GM18867 (cell line): ENCODE measurements at regions not wholly inside any gene's neighbourhood (a gene's known extent, or its start where the extent isn't known, plus 50 kb on each side); places are given as distances from the start of the nearest gene placed in this dataset.
A peak's percentile ranks its signal among the peaks of the same experiment; 100 is the strongest.
"Not testable (repeated sequence)": the region's sequence is repeated elsewhere in the genome, so short reads cannot be mapped to it uniquely, and the experiment has no call there.

Experiments used
- ATAC-seq: cut with Tn5 transposase; IDR thresholded peaks from one replicate; pipeline ENCODE4 v1.9.1; 2021; ENCODE audit warnings: mild to moderate bottlenecking, moderate library complexity; ENCODE audit not compliant: unreplicated experiment

DNA sequence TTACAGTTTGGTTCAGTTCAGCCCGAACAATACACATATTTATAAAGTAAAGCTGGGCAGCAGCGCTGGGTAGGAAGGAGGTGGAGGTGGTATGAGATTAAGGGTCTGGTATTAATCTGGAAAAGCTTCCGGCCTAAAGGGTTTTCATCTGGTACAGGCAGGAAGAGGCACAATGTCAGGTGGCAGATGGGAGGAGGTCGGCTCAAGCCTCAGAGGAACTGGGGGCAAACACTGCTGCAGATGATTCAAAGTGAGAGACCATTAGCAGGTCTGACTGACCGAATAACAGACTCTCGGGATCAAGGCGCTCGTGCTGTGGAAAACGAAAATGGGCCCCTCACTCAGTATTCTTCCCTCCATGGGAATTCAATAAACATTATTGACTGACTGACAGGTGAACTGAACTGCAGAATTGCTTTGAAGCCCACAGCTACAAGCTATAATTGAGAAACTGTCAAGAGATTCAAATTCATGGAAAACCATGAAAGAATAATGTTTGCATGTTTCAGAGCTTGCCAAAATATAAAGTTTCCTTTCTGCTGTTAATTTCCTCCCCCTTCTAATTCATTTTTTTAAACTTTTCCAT is 75.3 kb downstream of the TMEM167A start:
- ATAC-seq = no peak

DNA sequence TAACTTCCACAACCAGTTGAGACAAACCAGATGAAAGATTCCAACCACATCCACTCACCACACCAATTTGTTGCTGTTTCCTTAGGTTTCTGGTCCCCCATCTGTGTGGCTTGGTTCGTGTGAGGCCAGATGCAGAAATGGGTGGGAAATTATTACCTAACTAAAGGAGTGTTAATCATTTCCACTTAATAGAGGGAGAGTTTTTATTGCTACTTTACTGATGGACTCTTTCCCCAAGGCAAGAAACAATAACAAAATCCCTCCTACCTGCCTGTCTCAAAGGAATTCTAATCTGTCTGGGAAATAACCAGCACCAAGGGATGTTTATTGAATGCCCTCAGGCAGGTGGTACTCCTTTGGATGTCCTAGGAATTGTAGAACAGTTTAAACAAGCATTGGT is 76.3 kb downstream of the TMEM167A start:
- ATAC-seq = no peak

GRCh38 chr5:83000428-83000827 is 76.8 kb downstream of the TMEM167A start:
- no peak for ATAC-seq

- no peak for ATAC-seq
Measured at GRCh38 chr5:82993416-82993815, 83.8 kb downstream of the TMEM167A start.

- no peak for ATAC-seq
Measured at GRCh38 chr5:82992646-82993045, 84.5 kb downstream of the TMEM167A start.

- no peak for ATAC-seq
Measured at GRCh38 chr5:82991678-82992323, 85.4 kb downstream of the TMEM167A start.

DNA sequence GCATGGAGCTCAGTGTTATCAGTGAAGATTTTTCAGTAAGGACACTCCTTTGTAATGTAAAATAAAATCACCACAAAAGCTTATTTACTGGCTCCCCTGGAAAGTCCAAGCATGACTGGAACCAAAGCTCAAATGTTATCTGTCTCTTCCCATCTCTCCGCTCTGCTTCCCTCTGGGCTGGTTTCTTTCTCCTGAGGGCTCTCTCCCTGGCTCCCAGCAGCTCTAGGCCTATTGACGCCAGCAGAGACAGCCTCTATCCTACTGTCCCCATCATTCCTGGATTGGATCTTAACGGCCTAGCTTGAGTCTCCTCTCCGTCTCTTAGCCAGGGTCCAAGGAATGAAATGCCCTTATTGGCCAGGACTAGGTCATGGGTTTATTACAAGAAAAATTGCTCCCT is 86.1 kb downstream of the TMEM167A start:
- no peak for ATAC-seq

- ATAC-seq = no peak
Measured at GRCh38 chr5:82987188-82987587, 90.0 kb downstream of the TMEM167A start.

DNA sequence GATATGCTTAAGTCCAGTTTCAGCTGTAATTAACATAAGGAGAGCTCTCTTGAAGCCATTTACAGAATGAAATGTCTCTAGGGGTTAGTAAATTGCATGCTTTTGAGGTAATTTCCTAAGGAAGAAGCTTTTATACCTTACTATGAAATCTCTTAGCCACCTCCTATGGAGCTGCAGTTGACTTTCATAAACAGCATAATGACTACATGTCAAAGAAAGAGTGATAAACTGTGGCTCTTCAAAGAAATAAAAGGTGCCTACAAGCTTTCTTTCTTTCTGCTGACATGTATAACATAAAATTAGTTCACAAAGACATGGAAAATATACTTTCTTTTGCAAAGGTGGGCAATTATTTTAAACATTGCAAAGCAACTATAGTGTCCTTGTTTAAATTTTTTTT is 90.8 kb downstream of the TMEM167A start:
- no peak for ATAC-seq

GRCh38 chr5:82985763-82986162 is 91.4 kb downstream of the TMEM167A start:
- ATAC-seq = peak; percentile 37

DNA sequence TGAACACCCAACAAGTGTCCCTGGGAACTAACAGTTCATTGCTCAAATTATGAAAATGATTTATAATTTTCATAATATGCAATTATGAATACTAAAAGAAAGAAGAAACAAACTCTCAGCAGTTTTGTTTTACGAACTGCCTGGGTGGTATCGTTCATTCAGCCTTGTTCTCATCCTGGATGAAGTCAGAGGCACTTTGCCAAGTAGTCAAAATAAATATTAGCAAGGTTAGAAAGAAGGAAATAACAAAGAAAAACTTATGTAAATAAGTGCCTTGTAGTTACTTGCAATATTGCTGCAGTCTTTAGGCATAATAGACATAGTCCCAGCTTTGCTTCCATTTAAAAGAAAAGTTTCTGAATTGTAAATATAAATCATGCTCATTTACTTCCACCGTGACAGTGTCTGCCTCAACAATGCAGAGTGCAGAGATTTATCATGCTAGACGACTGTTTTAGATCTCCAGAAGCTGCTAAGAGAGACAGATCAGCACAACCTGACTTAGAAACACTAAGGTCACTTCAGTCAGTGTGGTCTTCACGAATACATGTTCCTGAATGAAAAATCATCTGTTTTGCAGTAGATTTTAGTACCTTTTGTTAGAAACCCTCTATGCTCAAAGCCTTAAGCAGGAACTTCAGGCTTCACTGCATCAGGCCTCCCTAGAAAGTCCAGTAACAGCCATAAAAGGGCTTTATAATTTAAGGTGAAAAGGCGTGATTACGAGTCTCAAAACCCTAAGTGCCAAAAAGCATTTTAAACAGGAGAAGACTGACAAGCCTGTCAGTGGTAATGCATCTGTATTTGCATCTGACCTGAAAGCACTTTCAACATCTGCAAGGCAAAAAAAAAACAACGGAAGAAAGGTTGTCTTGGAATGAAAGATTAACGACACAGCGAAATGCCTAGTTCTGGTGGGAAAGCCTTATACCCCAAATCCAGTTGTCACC is 92.1 kb downstream of the TMEM167A start:
- peak; percentile 77 for ATAC-seq

GRCh38 chr5:82982846-82983245 is 94.3 kb downstream of the TMEM167A start:
- ATAC-seq = no peak

- ATAC-seq = not testable (repeated sequence)
Measured at GRCh38 chr5:82976887-82977286, 100.3 kb downstream of the TMEM167A start.

- ATAC-seq = no peak
Measured at GRCh38 chr5:82975812-82976211, 101.4 kb downstream of the TMEM167A start.

DNA sequence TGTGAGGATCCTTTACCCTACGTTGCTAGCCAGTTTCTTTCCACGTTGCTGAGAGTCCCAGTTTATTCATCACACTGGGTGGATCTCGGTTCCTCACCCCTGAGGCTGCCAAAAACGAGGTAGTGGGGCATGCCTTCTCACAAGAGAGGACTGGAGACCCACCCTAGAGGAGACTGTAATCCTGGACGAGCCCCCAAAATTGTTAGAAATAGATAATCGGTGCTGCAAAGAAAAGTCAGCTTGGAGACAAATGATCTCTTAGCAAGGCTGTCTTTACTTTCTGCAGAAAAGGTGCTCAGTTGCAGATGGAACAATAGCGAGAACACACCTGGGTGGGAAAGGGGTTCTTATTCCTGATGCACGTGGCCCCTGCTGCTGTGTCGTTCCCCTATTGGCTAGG is 101.8 kb downstream of the TMEM167A start:
- no peak for ATAC-seq

DNA sequence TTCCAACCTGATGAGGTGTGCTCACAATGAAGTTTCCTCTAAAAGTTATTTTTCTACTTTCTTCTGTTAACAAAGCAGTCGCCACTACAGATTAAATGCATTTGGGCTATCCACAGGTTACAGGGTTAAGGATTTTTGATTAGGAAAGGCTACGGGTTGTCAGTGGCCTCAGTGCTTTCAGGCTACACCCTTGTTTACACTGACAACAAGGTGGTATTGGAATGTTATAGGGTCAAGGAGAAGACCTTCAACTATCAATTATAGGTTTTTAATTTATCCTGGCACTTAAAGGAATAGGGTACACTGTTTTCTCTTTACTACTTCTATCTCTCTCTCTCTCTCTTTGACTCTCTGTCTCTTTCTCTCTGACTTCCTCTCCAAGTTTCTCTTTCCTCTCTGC is 102.8 kb downstream of the TMEM167A start:
- ATAC-seq = not testable (repeated sequence)

DNA sequence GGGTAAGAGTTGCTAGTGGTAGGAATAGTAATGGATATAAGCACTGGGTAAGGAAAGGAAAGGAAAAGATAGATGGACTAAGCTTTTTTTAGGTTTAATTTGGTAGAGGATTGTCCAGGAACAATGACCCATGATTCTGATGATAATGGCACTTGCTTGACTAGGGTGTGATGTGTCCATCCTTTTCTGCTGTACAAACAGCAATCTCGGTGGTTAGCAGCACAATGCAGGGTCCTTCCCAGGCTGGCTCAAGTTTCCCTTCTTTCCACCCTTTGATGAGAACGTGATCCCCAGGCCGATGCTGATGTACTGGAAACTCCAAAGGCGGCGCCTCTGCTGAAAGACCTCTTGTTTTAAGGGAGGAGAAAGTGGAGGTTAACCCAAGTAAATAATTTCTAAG is 105.3 kb downstream of the TMEM167A start:
- no peak for ATAC-seq

GRCh38 chr5:82971034-82971806 is 106.0 kb downstream of the TMEM167A start:
- ATAC-seq = not testable (repeated sequence)

DNA sequence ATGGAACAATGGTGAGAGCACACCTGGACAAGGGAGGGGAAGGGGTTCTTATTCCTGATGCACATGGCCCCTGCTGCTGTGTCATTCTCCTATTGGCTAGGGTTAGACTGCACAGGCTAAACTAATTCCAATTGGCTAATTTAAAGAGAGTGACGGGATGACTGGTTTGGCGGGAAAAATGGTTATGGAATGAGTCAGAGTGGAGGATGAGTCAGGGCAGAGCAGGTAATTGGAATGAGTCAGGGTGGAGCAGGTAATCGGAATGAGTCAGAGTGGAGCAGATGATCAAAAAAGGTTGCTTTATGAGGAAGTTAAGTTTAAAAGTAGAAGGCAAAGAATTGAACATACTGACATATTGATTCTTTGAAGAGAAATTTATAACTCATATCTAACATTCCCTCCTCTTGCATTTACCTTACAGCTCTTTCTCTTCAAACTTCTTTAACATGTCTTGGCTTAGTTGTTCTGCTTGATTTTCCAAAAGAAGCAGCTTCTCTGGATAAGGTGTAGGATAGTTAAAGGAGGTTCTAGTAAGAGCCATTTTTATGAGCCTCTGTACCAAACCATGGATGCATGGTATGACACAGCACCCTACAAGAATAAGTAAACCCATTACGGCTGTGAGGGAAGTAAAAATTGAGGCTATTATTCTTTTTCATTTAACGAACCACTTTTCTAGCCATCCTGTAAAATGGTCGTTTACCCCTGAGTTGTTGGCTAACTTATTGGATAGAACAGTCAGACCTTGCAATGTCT is 107.8 kb downstream of the TMEM167A start:
- not testable (repeated sequence) for ATAC-seq

- ATAC-seq = no peak
Measured at GRCh38 chr5:82967072-82967471, 110.1 kb downstream of the TMEM167A start.
